SK-N-SH (cell line): ENCODE measurements at regions not wholly inside any gene's neighbourhood (a gene's known extent, or its start where the extent isn't known, plus 50 kb on each side); places are given as distances from the start of the nearest gene placed in this dataset.

Source experiments
- CTCF ChIA-PET: fragments of 300-600, 350-600 bp; formaldehyde crosslinking; extraction: SDS; loops from one replicate; lab custom pipeline; 2021; lab: Yijun Ruan, JAX
- POLR2A ChIA-PET: fragments of 350-600 bp; sonication (Branson Sonifier 250); formaldehyde crosslinking; extraction: SDS; loops from one replicate; lab custom pipeline; 2020; ENCODE audit warnings: antibody characterized with exemption, inconsistent platforms; lab: Yijun Ruan, JAX
- DNase-seq: peaks from one replicate; pipeline ENCODE4 v3.0.0; 2012
- H2AFZ ChIP-seq: fragments of 200-600 bp; sonication (generic); 2 replicates; pipeline ENCODE4 v1.8.1; 2016; ENCODE audit warnings: antibody characterized with exemption, mild to moderate bottlenecking, low read depth
- H3F3A ChIP-seq: fragments of 200-600 bp; sonication (generic); replicated peaks from 2 replicates; pipeline ENCODE3; 2016; ENCODE audit warnings: antibody characterized with exemption, mild to moderate bottlenecking; ENCODE audit not compliant: insufficient read depth
- H3K27ac ChIP-seq, 2 experiments: fragments of 200-500 bp in 1 of 2; fragments of 200-600 bp in 1 of 2; sonication (Bioruptor generic) in 1 of 2; sonication (generic), shearing (Covaris generic) in 1 of 2; 2 replicates each; pipeline versions ENCODE4 v1.5.1 to v1.6.1; 2014 to 2016; ENCODE audit warnings: low read depth in 2 of 2, inconsistent platforms in 1 of 2, low read length in 1 of 2, mild to moderate bottlenecking in 1 of 2, mixed read lengths in 1 of 2
- H3K27me3 ChIP-seq: fragments of 200-600 bp; sonication (generic), shearing (Covaris generic); 2 replicates; pipeline ENCODE4 v1.6.1; 2016; ENCODE audit warnings: mixed run types; ENCODE audit not compliant: insufficient read depth
- H3K36me3 ChIP-seq, 2 experiments: fragments of 200-500 bp in 1 of 2; fragments of 200-600 bp in 1 of 2; sonication (Bioruptor generic) in 1 of 2; sonication (generic) in 1 of 2; replicated peaks in 1 of 2; 2 replicates each; pipeline versions ENCODE3 to v1.5.1; 2014 to 2016; ENCODE audit warnings: low read length in 1 of 2, mild to moderate bottlenecking in 1 of 2; ENCODE audit not compliant: insufficient read depth in 2 of 2, control insufficient read depth in 1 of 2
- H3K4me1 ChIP-seq, 2 experiments: fragments of 200-500 bp in 1 of 2; fragments of 200-600 bp in 1 of 2; sonication (Bioruptor generic) in 1 of 2; sonication (generic), shearing (Covaris generic) in 1 of 2; 2 replicates each; pipeline versions ENCODE4 v1.5.1 to v1.6.1; 2014 to 2016; ENCODE audit warnings: low read depth in 1 of 2, low read length in 1 of 2, mixed run types in 1 of 2; ENCODE audit not compliant: insufficient read depth in 2 of 2, control insufficient read depth in 1 of 2
- H3K4me2 ChIP-seq: fragments of 200-600 bp; sonication (generic), shearing (Covaris generic); 2 replicates; pipeline ENCODE4 v1.6.1; 2017; ENCODE audit warnings: mixed run types
- H3K4me3 ChIP-seq, 2 experiments: fragments of 200-500 bp in 1 of 2; fragments of 200-600 bp in 1 of 2; sonication (Bioruptor generic) in 1 of 2; sonication (generic), shearing (Covaris generic) in 1 of 2; 2 replicates each; pipeline versions ENCODE4 v1.5.1 to v1.8.1; 2014 to 2016; ENCODE audit warnings: low read depth in 2 of 2, inconsistent platforms in 1 of 2, low read length in 1 of 2, mild to moderate bottlenecking in 1 of 2, mixed read lengths in 1 of 2, moderate library complexity in 1 of 2
- H3K79me2 ChIP-seq: fragments of 200-600 bp; sonication (generic); 2 replicates; pipeline ENCODE4 v1.8.1; 2017; ENCODE audit warnings: mild to moderate bottlenecking; ENCODE audit not compliant: insufficient read depth
- H3K9ac ChIP-seq: fragments of 200-600 bp; sonication (generic); 2 replicates; pipeline ENCODE4 v1.6.1; 2017; ENCODE audit warnings: mixed run types
- H3K9me2 ChIP-seq: fragments of 200-600 bp; sonication (generic); 2 replicates; pipeline ENCODE4 v1.6.1; 2017; ENCODE audit warnings: mixed run types
- H3K9me3 ChIP-seq: fragments of 200-600 bp; sonication (generic); 2 replicates; pipeline ENCODE4 v1.6.1; 2017; ENCODE audit warnings: mixed run types, mild to moderate bottlenecking, moderate library complexity
- H4K20me1 ChIP-seq: fragments of 200-600 bp; sonication (generic); 2 replicates; pipeline ENCODE4 v1.6.1; 2017; ENCODE audit warnings: mild to moderate bottlenecking, mixed run types; ENCODE audit not compliant: insufficient read depth
- CHD2 ChIP-seq: fragments of 150-350 bp; IDR thresholded peaks from 2 replicates; pipeline ENCODE4 v1.6.1; 2018; ENCODE audit warnings: low read length; ENCODE audit not compliant: partially characterized antibody
- ELF1 ChIP-seq: IDR thresholded peaks from 2 replicates; pipeline ENCODE4 v1.4.0; 2012
- EP300 ChIP-seq, 2 experiments: IDR thresholded peaks; 2 replicates each; pipeline versions ENCODE4 v1.4.0 to v1.6.1; 2012; ENCODE audit warnings: borderline replicate concordance in 1 of 2, low read depth in 1 of 2, low read length in 1 of 2
- EZH2phosphoT487 ChIP-seq: fragments of 200-600 bp; sonication (generic); IDR thresholded peaks from 2 replicates; pipeline ENCODE4 v1.6.1; 2017; ENCODE audit warnings: low read depth, mixed run types, mild to moderate bottlenecking, antibody characterized with exemption, moderate library complexity, borderline replicate concordance
- FOSL2 ChIP-seq: IDR thresholded peaks from 2 replicates; pipeline ENCODE4 v1.4.0; 2012; ENCODE audit warnings: low read depth, mild to moderate bottlenecking, moderate library complexity, borderline replicate concordance
- FOXJ3 ChIP-seq: sonication (generic); formaldehyde crosslinking; IDR thresholded peaks from 2 replicates; pipeline ENCODE4 v1.5.1; 2020; ENCODE audit warnings: mild to moderate bottlenecking, missing genetic modification reagents
- FOXM1 ChIP-seq: IDR thresholded peaks from 2 replicates; pipeline ENCODE4 v1.4.0; 2012; ENCODE audit warnings: low read depth, mild to moderate bottlenecking
- MEF2A ChIP-seq: IDR thresholded peaks from 2 replicates; pipeline ENCODE4 v1.4.0; 2012; ENCODE audit warnings: low read depth, borderline replicate concordance
- NFIC ChIP-seq: IDR thresholded peaks from 2 replicates; pipeline ENCODE4 v1.4.0; 2012; ENCODE audit warnings: borderline replicate concordance
- NRF1 ChIP-seq: IDR thresholded peaks from 2 replicates; pipeline ENCODE4 v1.6.1; 2012; ENCODE audit warnings: low read depth, mild to moderate bottlenecking, low read length
- POLR2AphosphoS5 ChIP-seq: IDR thresholded peaks from 2 replicates; pipeline ENCODE4 v1.6.1; 2012; ENCODE audit warnings: low read depth, low read length
- RCOR1 ChIP-seq: fragments of 150-350 bp; IDR thresholded peaks from 2 replicates; pipeline ENCODE4 v1.6.1; 2017; ENCODE audit warnings: antibody characterized with exemption, low read length
- RFX5 ChIP-seq: IDR thresholded peaks from 2 replicates; pipeline ENCODE4 v1.6.1; 2012; ENCODE audit warnings: mild to moderate bottlenecking, improper control_type of control experiment, low read length
- YY1 ChIP-seq: IDR thresholded peaks from 2 replicates; pipeline ENCODE4 v1.4.0; 2012; ENCODE audit warnings: low read depth, mild to moderate bottlenecking
- WGBS: methylation state at CpG from one replicate; pipeline ENCODE4 v1.1.6; 2017; ENCODE audit warnings: low lambda C conversion rate; 5-methylcytosine and 5-hydroxymethylcytosine counted together
- TF ChIP-seq, protein P1 (sequence below): IDR thresholded peaks from 2 replicates; pipeline ENCODE4 v1.6.1; 2012; ENCODE audit warnings: mild to moderate bottlenecking, low read depth, low read length, moderate library complexity
- TF ChIP-seq, protein P2 (sequence below): fragments of 200-600 bp; sonication (generic); IDR thresholded peaks from 2 replicates; pipeline ENCODE4 v1.6.1; 2017; ENCODE audit warnings: antibody characterized with exemption, mild to moderate bottlenecking, moderate library complexity

DNA sequence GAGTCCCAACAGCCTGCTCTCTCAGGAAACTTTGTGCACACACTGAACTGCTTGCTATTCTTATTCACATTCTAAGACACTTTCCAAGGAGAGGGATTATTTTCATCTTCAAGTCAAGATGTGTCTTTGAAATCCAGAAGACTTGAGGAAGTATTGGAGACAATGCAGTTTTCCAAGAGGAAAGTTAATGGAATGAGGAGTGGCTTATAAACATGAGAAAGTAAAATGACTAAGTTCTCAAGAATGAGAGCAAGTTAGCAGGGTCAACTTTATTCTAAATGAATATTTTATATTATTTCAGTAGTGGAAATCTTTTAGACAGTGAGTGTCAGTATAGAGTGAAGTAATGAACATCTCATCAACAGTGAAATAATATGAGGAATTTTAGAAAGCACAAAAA, 1239.3 kb downstream of the MRPL39 start (continued):
- TF ChIP-seq, protein P1, sequence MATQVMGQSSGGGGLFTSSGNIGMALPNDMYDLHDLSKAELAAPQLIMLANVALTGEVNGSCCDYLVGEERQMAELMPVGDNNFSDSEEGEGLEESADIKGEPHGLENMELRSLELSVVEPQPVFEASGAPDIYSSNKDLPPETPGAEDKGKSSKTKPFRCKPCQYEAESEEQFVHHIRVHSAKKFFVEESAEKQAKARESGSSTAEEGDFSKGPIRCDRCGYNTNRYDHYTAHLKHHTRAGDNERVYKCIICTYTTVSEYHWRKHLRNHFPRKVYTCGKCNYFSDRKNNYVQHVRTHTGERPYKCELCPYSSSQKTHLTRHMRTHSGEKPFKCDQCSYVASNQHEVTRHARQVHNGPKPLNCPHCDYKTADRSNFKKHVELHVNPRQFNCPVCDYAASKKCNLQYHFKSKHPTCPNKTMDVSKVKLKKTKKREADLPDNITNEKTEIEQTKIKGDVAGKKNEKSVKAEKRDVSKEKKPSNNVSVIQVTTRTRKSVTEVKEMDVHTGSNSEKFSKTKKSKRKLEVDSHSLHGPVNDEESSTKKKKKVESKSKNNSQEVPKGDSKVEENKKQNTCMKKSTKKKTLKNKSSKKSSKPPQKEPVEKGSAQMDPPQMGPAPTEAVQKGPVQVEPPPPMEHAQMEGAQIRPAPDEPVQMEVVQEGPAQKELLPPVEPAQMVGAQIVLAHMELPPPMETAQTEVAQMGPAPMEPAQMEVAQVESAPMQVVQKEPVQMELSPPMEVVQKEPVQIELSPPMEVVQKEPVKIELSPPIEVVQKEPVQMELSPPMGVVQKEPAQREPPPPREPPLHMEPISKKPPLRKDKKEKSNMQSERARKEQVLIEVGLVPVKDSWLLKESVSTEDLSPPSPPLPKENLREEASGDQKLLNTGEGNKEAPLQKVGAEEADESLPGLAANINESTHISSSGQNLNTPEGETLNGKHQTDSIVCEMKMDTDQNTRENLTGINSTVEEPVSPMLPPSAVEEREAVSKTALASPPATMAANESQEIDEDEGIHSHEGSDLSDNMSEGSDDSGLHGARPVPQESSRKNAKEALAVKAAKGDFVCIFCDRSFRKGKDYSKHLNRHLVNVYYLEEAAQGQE, result no peak
- TF ChIP-seq NFIC, result no peak
- TF ChIP-seq, all 33 proteins: peak for 0

DNA sequence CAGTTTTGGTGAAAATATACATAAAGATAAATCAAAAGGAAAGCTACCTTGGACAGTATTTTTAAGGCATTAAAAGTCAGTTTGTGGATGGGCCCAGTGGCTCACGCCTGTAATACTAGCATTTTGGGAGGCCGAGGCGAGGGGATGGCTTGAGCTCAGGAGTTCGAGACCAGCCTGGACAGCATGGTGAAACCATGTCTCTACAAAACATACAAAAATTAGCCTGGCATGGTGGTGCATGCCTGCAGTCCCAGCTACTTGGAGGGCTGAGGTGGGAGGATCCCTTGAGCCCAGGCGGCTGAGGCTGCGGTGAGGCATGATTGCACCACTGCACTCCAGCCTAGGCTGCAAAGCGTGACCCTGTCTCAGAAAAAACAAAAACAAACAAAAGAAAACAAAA, 1253.8 kb downstream of the MRPL39 start:
- H3K27me3 ChIP-seq, result no peaks in the 10 kb centered on the region
- WGBS, result 81% methylated on average over 7 of the region's 7 CpGs
- no peaks in the 10 kb centered on the region for H3K9me2 ChIP-seq
- POLR2A ChIA-PET, result no interaction called here
- TF ChIP-seq RCOR1 (no peak), EZH2phosphoT487 (no peak), MEF2A (no peak), CHD2 (no peak), FOXJ3 (no peak), RFX5 (no peak), FOXM1 (no peak), POLR2AphosphoS5 (no peak)
- TF ChIP-seq, protein P2, sequence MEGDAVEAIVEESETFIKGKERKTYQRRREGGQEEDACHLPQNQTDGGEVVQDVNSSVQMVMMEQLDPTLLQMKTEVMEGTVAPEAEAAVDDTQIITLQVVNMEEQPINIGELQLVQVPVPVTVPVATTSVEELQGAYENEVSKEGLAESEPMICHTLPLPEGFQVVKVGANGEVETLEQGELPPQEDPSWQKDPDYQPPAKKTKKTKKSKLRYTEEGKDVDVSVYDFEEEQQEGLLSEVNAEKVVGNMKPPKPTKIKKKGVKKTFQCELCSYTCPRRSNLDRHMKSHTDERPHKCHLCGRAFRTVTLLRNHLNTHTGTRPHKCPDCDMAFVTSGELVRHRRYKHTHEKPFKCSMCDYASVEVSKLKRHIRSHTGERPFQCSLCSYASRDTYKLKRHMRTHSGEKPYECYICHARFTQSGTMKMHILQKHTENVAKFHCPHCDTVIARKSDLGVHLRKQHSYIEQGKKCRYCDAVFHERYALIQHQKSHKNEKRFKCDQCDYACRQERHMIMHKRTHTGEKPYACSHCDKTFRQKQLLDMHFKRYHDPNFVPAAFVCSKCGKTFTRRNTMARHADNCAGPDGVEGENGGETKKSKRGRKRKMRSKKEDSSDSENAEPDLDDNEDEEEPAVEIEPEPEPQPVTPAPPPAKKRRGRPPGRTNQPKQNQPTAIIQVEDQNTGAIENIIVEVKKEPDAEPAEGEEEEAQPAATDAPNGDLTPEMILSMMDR, result no peak
- TF ChIP-seq, all 33 proteins: peak for 0
- Histone ChIP-seq H3K4me1 (no peaks in the 10 kb centered on the region), H3K36me3 (no peaks in the 10 kb centered on the region), H3K4me3 (no peak overlapping the region), H3K9ac (no peak overlapping the region), H3K4me2 (no peak overlapping the region), H4K20me1 (no peaks in the 10 kb centered on the region), H3K9me3 (no peaks in the 10 kb centered on the region), H3F3A (no peaks in the 10 kb centered on the region), H2AFZ (no peak overlapping the region), H3K79me2 (no peaks in the 10 kb centered on the region), H3K27ac (no peak overlapping the region)
- no peak for DNase-seq
- CTCF ChIA-PET, result no interaction called here

DNA sequence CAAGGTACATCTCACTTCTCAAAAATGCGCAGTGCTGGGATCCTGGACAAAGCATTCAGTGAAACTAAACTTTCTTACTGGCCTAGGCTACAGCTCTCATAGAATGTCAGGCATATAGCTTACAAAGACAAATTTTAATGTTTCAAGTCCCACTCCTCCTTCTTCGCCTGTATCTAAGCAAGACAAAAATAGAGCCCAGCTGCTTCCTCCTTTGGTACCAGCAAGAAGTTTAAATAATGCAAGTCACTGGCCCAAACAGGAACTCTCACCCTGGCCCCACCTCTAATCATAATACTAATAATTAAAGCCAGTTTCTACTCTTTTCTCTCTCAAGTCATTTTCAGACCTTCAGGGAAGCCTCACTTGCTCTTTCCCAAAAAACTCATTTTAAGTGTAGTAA, 1267.9 kb downstream of the MRPL39 start:
- TF ChIP-seq NFIC (no peak), EP300 (IDR thresholded peaks at IDR 0.05; ENCODE audit: borderline replicate concordance in 1 of 2, low read depth in 1 of 2, low read length in 1 of 2) (no peak), NRF1 (no peak), YY1 (no peak), RCOR1 (no peak), ELF1 (no peak), FOXJ3 (no peak), FOSL2 (no peak)
- TF ChIP-seq, protein P2, result no peak
- TF ChIP-seq, all 33 proteins: peak for 0
- CTCF ChIA-PET, result interaction anchor here (1.4 kb wide), 1 partner anchor 35 kb away, joined by 3 read pairs; no protein-coding TSS in a partner anchor
- Histone ChIP-seq H3K4me2 (no peak overlapping the region), H3K9ac (no peak overlapping the region), H3K4me1 (no peaks in the 10 kb centered on the region), H3K27ac (no peak overlapping the region), H3K79me2 (no peaks in the 10 kb centered on the region), H3K36me3 (no peaks in the 10 kb centered on the region), H3K27me3 (no peaks in the 10 kb centered on the region), H3K9me2 (no peaks in the 10 kb centered on the region), H3K9me3 (no peaks in the 10 kb centered on the region), H3K4me3 (no peak overlapping the region), H2AFZ (no peak overlapping the region), H3F3A (no peaks in the 10 kb centered on the region), H4K20me1 (no peaks in the 10 kb centered on the region)
- POLR2A ChIA-PET, result no interaction called here
- DNase-seq, result no peak
- WGBS, result 87% methylated on average over 2 of the region's 2 CpGs
